GM11168 (cell line): ENCODE measurements at regions not wholly inside any gene's neighbourhood (a gene's known extent, or its start where the extent isn't known, plus 50 kb on each side); places are given as distances from the start of the nearest gene placed in this dataset.
"Not testable (repeated sequence)": the region's sequence is repeated elsewhere in the genome, so short reads cannot be mapped to it uniquely, and the experiment has no call there.

Source experiments
- in situ Hi-C: fragments of 300-500 bp; cut with MboI; formaldehyde crosslinking; loops from one replicate; pipeline ENCODE4 v1.12.0; 2022; ENCODE audit warnings: low sequenced_read_pairs; ENCODE audit not compliant: unreplicated experiment

- in situ Hi-C loops: no loop called here
Observed at GRCh38 chr5:50582699-50583098, 83.7 kb upstream of the PARP8 start.

GRCh38 chr5:50583621-50584020 is 82.8 kb upstream of the PARP8 start:
- in situ Hi-C loops: no loop called here

- in situ Hi-C loops: not testable (repeated sequence)
Observed at GRCh38 chr5:50588471-50588870, 78.0 kb upstream of the PARP8 start.

- in situ Hi-C loops: not testable (repeated sequence)
Observed at GRCh38 chr5:50590444-50591189, 75.8 kb upstream of the PARP8 start.

- in situ Hi-C loops: not testable (repeated sequence)
Observed at GRCh38 chr5:50591338-50591737, 75.1 kb upstream of the PARP8 start.

- in situ Hi-C loops: no loop called here
Observed at GRCh38 chr5:50593681-50594080, 72.8 kb upstream of the PARP8 start.

- in situ Hi-C loops: no loop called here
Observed at GRCh38 chr5:50595199-50595598, 71.2 kb upstream of the PARP8 start.

GRCh38 chr5:50601576-50601975 is 64.9 kb upstream of the PARP8 start:
- in situ Hi-C loops: not testable (repeated sequence)

- in situ Hi-C loops: no loop called here
Observed at GRCh38 chr5:50606179-50606578, 60.3 kb upstream of the PARP8 start.

- in situ Hi-C loops: not testable (repeated sequence)
Observed at GRCh38 chr5:50607456-50607855, 59.0 kb upstream of the PARP8 start.

GRCh38 chr5:50607953-50608705 is 58.3 kb upstream of the PARP8 start:
- in situ Hi-C loops: not testable (repeated sequence)

GRCh38 chr5:50613057-50613456 is 53.4 kb upstream of the PARP8 start:
- in situ Hi-C loops: not testable (repeated sequence)
